Liver (tissue), 8 donors: ENCODE measurements at regions not wholly inside any gene's neighbourhood (a gene's known extent, or its start where the extent isn't known, plus 50 kb on each side); places are given as distances from the start of the nearest gene placed in this dataset.

Experiments used
- DNase-seq: peaks from one replicate; pipeline ENCODE4 v3.0.0-alpha.2; 2017; ENCODE audit warnings: low spot score
- H3K27ac ChIP-seq, 2 donors: one replicate each; pipeline ENCODE4 v1.7.0; 2013; ENCODE audit warnings: inconsistent platforms in 2 of 2, low read length in 2 of 2, control low read depth in 1 of 2, low read depth in 1 of 2, mild to moderate bottlenecking in 1 of 2
- H3K27me3 ChIP-seq, 4 donors: one replicate each; pipeline versions ENCODE4 v1.6.1 to v1.7.0; 2013; ENCODE audit warnings: low read length in 3 of 4, inconsistent platforms in 1 of 4, mild to moderate bottlenecking in 1 of 4, moderate library complexity in 1 of 4; ENCODE audit not compliant: control insufficient read depth in 4 of 4, insufficient read depth in 4 of 4
- H3K36me3 ChIP-seq, 4 donors: one replicate each; pipeline versions ENCODE4 v1.6.1 to v1.7.0; 2013; ENCODE audit warnings: low read length in 3 of 4, mild to moderate bottlenecking in 3 of 4, low read depth in 1 of 4, moderate library complexity in 1 of 4; ENCODE audit not compliant: control insufficient read depth in 4 of 4, insufficient read depth in 3 of 4
- H3K4me1 ChIP-seq, 4 donors: one replicate each; pipeline versions ENCODE4 v1.6.1 to v1.7.0; 2013; ENCODE audit warnings: low read length in 3 of 4, mild to moderate bottlenecking in 3 of 4, moderate library complexity in 1 of 4; ENCODE audit not compliant: control insufficient read depth in 4 of 4, insufficient read depth in 4 of 4
- H3K4me3 ChIP-seq, 3 donors: one replicate each; pipeline versions ENCODE4 v1.6.1 to v1.7.0; 2013; ENCODE audit warnings: low read length in 3 of 3, control low read depth in 1 of 3, low read depth in 1 of 3, mild to moderate bottlenecking in 1 of 3
- H3K9ac ChIP-seq, 2 donors: one replicate each; pipeline ENCODE4 v1.7.0; 2013; ENCODE audit warnings: low read length in 2 of 2, mild to moderate bottlenecking in 2 of 2, moderate library complexity in 2 of 2, control low read depth in 1 of 2, low read depth in 1 of 2
- H3K9me3 ChIP-seq, 4 donors: one replicate each; pipeline versions ENCODE4 v1.6.1 to v1.7.0; 2013; ENCODE audit warnings: low read length in 3 of 4; ENCODE audit not compliant: control insufficient read depth in 4 of 4
- ATF3 ChIP-seq: IDR thresholded peaks from 2 replicates; pipeline ENCODE4 v1.6.1; 2016; ENCODE audit warnings: antibody characterized with exemption
- CTCF ChIP-seq: fragments of 150-350 bp; IDR thresholded peaks from 2 replicates; pipeline ENCODE4 v1.5.1; 2017; ENCODE audit warnings: improper control_type of control experiment, low read depth, low read length; ENCODE audit not compliant: missing input control
- EGR1 ChIP-seq, 2 donors: IDR thresholded peaks; 2 replicates each; pipeline ENCODE4 v1.6.1; 2016 to 2018; ENCODE audit warnings: antibody characterized with exemption in 2 of 2, low read depth in 2 of 2
- FOXA1 ChIP-seq: IDR thresholded peaks from 2 replicates; pipeline ENCODE4 v1.6.1; 2016; ENCODE audit warnings: antibody characterized with exemption
- FOXA2 ChIP-seq: IDR thresholded peaks from 2 replicates; pipeline ENCODE4 v1.6.1; 2016; ENCODE audit warnings: antibody characterized with exemption
- GABPA ChIP-seq, 2 donors: IDR thresholded peaks in 1 of 2; conservative IDR thresholded peaks in 1 of 2; 2 replicates each; pipeline ENCODE4 v1.6.1; 2016; ENCODE audit warnings: antibody characterized with exemption in 2 of 2, mild to moderate bottlenecking in 1 of 2, moderate library complexity in 1 of 2
- HNF4A ChIP-seq, 2 donors: conservative IDR thresholded peaks; 2 replicates each; pipeline ENCODE4 v1.6.1; 2016; ENCODE audit warnings: antibody characterized with exemption in 2 of 2, mild to moderate bottlenecking in 2 of 2
- HNF4G ChIP-seq: IDR thresholded peaks from 2 replicates; pipeline ENCODE4 v1.6.1; 2016; ENCODE audit warnings: antibody characterized with exemption
- JUND ChIP-seq, 2 donors: IDR thresholded peaks; 2 replicates each; pipeline ENCODE4 v1.6.1; 2016; ENCODE audit warnings: antibody characterized with exemption in 2 of 2
- MAX ChIP-seq: IDR thresholded peaks from 2 replicates; pipeline ENCODE4 v1.6.1; 2016; ENCODE audit warnings: antibody characterized with exemption
- NR2F2 ChIP-seq: IDR thresholded peaks from 2 replicates; pipeline ENCODE4 v1.6.1; 2016; ENCODE audit warnings: antibody characterized with exemption
- RAD21 ChIP-seq, 2 donors: IDR thresholded peaks; 2 replicates each; pipeline ENCODE4 v1.6.1; 2016; ENCODE audit warnings: antibody characterized with exemption in 2 of 2, mild to moderate bottlenecking in 2 of 2
- REST ChIP-seq: IDR thresholded peaks from 2 replicates; pipeline ENCODE4 v1.6.1; 2016; ENCODE audit warnings: antibody characterized with exemption, mild to moderate bottlenecking
- RXRA ChIP-seq, 2 donors: IDR thresholded peaks; 2 replicates each; pipeline ENCODE4 v1.6.1; 2017 to 2018; ENCODE audit warnings: antibody characterized with exemption in 2 of 2, mild to moderate bottlenecking in 1 of 2
- SP1 ChIP-seq: IDR thresholded peaks from 2 replicates; pipeline ENCODE4 v1.6.1; 2018; ENCODE audit warnings: antibody characterized with exemption, mild to moderate bottlenecking
- TAF1 ChIP-seq: conservative IDR thresholded peaks from 2 replicates; pipeline ENCODE4 v1.6.1; 2016; ENCODE audit warnings: antibody characterized with exemption, mild to moderate bottlenecking
- YY1 ChIP-seq: IDR thresholded peaks from 2 replicates; pipeline ENCODE4 v1.6.1; 2016; ENCODE audit warnings: antibody characterized with exemption, mild to moderate bottlenecking
- ZBTB33 ChIP-seq: IDR thresholded peaks from 2 replicates; pipeline ENCODE4 v1.6.1; 2016; ENCODE audit warnings: antibody characterized with exemption
- WGBS: extraction: QIAGEN DNeasy Blood & Tissue Kit; methylation state at CpG from one replicate; pipeline ENCODE4 v1.1.7; 2013; 5-methylcytosine and 5-hydroxymethylcytosine counted together
- donor health status: healthy.
- donor health status: healthy.
- donor health status: healthy.
- donor health status: healthy.
- donor health status: healthy.

GRCh38 chr22:27552176-27552575 lies 249.4 kb downstream of the MN1 start:
- WGBS, result 87% methylated on average over 7 of the region's 7 CpGs
- Histone ChIP-seq H3K4me1 (no peaks in the 10 kb centered on the region), H3K4me3 (no peak overlapping the region), H3K9me3 (no peaks in the 10 kb centered on the region), H3K27me3 (no peaks in the 10 kb centered on the region), H3K36me3 (no peaks in the 10 kb centered on the region), H3K9ac (no peak overlapping the region), H3K27ac (no peak overlapping the region)
- DNase-seq, result no peak
- TF ChIP-seq NR2F2 (no peak), YY1 (no peak), HNF4A (conservative IDR thresholded peaks at IDR 0.05) (no peak), RXRA (IDR thresholded peaks at IDR 0.05) (no peak), TAF1 (no peak), SP1 (no peak)

GRCh38 chr22:27552863-27553262 lies 248.7 kb downstream of the MN1 start:
- no peak for DNase-seq
- no peak for TF ChIP-seq HNF4G
- no peak for TF ChIP-seq FOXA1
- TF ChIP-seq YY1, result no peak
- TF ChIP-seq RXRA (IDR thresholded peaks at IDR 0.05), result no peak
- no peak for TF ChIP-seq NR2F2
- no peak for TF ChIP-seq GABPA (IDR thresholded peaks at IDR 0.05 in 1 of 2, conservative IDR thresholded peaks at IDR 0.05 in 1 of 2)
- TF ChIP-seq REST, result no peak
- no peak for TF ChIP-seq ZBTB33
- TF ChIP-seq RAD21 (IDR thresholded peaks at IDR 0.05), result no peak
- TF ChIP-seq CTCF, result no peak
- no peak for TF ChIP-seq HNF4A (conservative IDR thresholded peaks at IDR 0.05)
- no peak for TF ChIP-seq FOXA2
- TF ChIP-seq ATF3, result no peak
- TF ChIP-seq EGR1 (IDR thresholded peaks at IDR 0.05; ENCODE audit: low read depth in 2 of 2), result no peak
- TF ChIP-seq JUND (IDR thresholded peaks at IDR 0.05), result no peak
- TF ChIP-seq MAX, result no peak
- no peak for TF ChIP-seq TAF1
- TF ChIP-seq SP1, result no peak
- Histone ChIP-seq H3K27ac (no peak overlapping the region), H3K27me3 (no peaks in the 10 kb centered on the region), H3K4me3 (no peak overlapping the region), H3K36me3 (no peaks in the 10 kb centered on the region), H3K4me1 (no peaks in the 10 kb centered on the region), H3K9ac (no peak overlapping the region), H3K9me3 (no peaks in the 10 kb centered on the region)
- WGBS, result 99% methylated on average over 1 of the region's 1 CpG
